Parathyroid adenoma (tissue), 2 donors: ENCODE measurements at regions not wholly inside any gene's neighbourhood (a gene's known extent, or its start where the extent isn't known, plus 50 kb on each side); places are given as distances from the start of the nearest gene placed in this dataset.

Experiments
- H2AFZ ChIP-seq: fragments of 300-600 bp; sonication (generic); one replicate; pipeline ENCODE4 v1.7.0; 2017; ENCODE audit warnings: antibody characterized with exemption, mild to moderate bottlenecking
- H3K27ac ChIP-seq: fragments of 300-600 bp; sonication (generic); one replicate; pipeline ENCODE4 v1.7.0; 2017
- H3K27me3 ChIP-seq: fragments of 300-600 bp; sonication (generic); one replicate; pipeline ENCODE4 v1.7.0; 2017; ENCODE audit warnings: low read length; ENCODE audit not compliant: control insufficient read depth, insufficient read depth
- H3K36me3 ChIP-seq: fragments of 300-600 bp; sonication (generic); one replicate; pipeline ENCODE4 v1.7.0; 2017; ENCODE audit warnings: low read length; ENCODE audit not compliant: control insufficient read depth, insufficient read depth
- H3K4me1 ChIP-seq: fragments of 300-600 bp; sonication (generic); one replicate; pipeline ENCODE4 v1.7.0; 2017; ENCODE audit warnings: control low read depth
- H3K4me2 ChIP-seq: fragments of 300-600 bp; sonication (generic); one replicate; pipeline ENCODE4 v1.7.0; 2017; ENCODE audit warnings: low read length
- H3K4me3 ChIP-seq: fragments of 300-600 bp; sonication (generic); one replicate; pipeline ENCODE4 v1.7.0; 2017; ENCODE audit warnings: low read depth, low read length
- H3K79me2 ChIP-seq: fragments of 300-600 bp; sonication (generic); one replicate; pipeline ENCODE4 v1.7.0; 2017; ENCODE audit warnings: control low read depth
- H3K9ac ChIP-seq: fragments of 300-600 bp; sonication (generic); one replicate; pipeline ENCODE4 v1.7.0; 2017; ENCODE audit warnings: mild to moderate bottlenecking
- H3K9me3 ChIP-seq: fragments of 300-600 bp; sonication (generic); one replicate; pipeline ENCODE4 v1.7.0; 2017; ENCODE audit warnings: low read length; ENCODE audit not compliant: control insufficient read depth
- TF ChIP-seq, protein P1 (sequence below): fragments of 300-600 bp; sonication (generic); IDR thresholded peaks from one replicate; pipeline ENCODE4 v1.7.0; 2017; ENCODE audit warnings: antibody characterized with exemption, mild to moderate bottlenecking
- donor health status: primary hyperparathyroidism.

DNA sequence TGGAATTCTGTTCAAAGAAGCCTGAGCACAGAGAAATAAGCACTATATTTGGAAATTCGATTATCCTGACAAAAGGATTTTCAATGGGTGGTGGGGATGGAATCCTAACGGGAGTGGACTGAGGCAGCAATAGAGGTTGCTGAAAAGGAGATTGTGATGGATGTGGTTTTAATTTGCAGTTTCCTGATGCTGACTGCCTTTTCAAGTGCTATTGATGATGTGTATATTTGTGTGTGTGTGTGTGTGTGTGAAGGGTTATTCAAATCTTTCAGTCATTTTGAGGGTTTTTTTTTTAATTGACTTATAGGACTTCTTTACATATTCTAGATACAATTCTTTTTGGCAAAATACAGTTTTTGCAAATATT lies 614.5 kb downstream of the HINT1 start:
- no peak overlapping the region for H3K4me3 ChIP-seq
- TF ChIP-seq, protein P1, sequence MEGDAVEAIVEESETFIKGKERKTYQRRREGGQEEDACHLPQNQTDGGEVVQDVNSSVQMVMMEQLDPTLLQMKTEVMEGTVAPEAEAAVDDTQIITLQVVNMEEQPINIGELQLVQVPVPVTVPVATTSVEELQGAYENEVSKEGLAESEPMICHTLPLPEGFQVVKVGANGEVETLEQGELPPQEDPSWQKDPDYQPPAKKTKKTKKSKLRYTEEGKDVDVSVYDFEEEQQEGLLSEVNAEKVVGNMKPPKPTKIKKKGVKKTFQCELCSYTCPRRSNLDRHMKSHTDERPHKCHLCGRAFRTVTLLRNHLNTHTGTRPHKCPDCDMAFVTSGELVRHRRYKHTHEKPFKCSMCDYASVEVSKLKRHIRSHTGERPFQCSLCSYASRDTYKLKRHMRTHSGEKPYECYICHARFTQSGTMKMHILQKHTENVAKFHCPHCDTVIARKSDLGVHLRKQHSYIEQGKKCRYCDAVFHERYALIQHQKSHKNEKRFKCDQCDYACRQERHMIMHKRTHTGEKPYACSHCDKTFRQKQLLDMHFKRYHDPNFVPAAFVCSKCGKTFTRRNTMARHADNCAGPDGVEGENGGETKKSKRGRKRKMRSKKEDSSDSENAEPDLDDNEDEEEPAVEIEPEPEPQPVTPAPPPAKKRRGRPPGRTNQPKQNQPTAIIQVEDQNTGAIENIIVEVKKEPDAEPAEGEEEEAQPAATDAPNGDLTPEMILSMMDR = no peak
- no peaks in the 10 kb centered on the region for H3K9me3 ChIP-seq
- no peak overlapping the region for H3K9ac ChIP-seq
- no peaks in the 10 kb centered on the region for H3K36me3 ChIP-seq
- no peaks in the 10 kb centered on the region for H3K79me2 ChIP-seq
- H3K27me3 ChIP-seq = no peaks in the 10 kb centered on the region
- no peaks in the 10 kb centered on the region for H3K4me1 ChIP-seq
- H2AFZ ChIP-seq = no peak overlapping the region
- H3K4me2 ChIP-seq = no peak overlapping the region
- no peak overlapping the region for H3K27ac ChIP-seq

DNA sequence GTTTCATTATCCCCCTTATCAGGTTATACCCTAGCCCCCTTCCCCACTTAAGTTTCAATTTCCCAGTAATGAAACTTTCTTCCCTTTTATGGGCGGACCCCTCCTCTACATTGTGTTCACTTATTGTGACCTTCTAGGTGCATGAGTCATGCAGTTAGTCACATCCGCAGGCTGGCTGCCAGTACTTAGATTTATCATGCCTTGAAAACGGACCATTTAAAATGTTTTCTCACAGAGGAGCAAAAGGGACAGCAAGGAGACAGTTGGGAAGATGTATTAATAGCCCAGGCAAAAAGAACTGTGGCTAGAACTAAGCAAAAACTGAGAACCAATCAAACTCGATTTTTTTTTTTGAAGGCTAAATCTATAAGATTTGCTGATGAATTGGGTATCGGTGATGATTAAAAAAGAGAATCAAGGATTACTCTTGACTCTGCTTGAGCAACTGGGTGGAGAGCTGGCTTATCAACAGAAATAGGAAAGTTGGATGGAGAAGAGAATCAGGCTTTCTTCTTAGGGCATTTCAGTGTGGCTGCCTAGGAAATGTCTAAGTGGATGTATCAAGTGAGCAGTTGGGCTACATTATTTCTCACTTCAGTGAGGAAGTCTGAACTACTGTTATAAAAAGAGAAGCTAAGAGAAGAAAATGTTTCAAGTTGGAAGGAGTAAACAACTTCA lies 615.0 kb downstream of the HINT1 start:
- no peaks in the 10 kb centered on the region for H3K36me3 ChIP-seq
- no peaks in the 10 kb centered on the region for H3K79me2 ChIP-seq
- no peak overlapping the region for H3K27ac ChIP-seq
- no peaks in the 10 kb centered on the region for H3K27me3 ChIP-seq
- H2AFZ ChIP-seq = no peak overlapping the region
- H3K4me2 ChIP-seq = no peak overlapping the region
- peaks cover 4% of the 10 kb centered on the region for H3K9me3 ChIP-seq
- H3K4me3 ChIP-seq = no peak overlapping the region
- TF ChIP-seq, protein P1 = no peak
- H3K4me1 ChIP-seq = no peaks in the 10 kb centered on the region
- no peak overlapping the region for H3K9ac ChIP-seq

DNA sequence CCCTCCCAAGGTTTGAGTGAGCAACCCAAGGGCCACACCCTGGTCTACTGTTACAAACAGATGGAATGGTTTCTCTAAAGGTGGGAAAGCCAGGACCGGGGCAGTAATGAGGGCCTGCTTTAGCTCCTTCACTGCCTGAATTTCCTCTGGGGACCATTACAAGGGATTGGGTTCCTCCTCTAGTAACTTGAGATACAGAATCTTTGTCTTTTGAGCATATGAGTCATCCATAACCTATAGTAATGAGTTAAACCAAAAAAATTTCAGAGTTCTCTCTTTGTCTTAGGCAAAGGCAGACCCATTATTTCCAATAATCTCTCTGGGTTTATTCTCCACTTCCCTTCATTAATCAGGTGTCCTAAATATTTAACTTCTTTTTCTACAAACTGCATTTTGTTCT lies 618.8 kb downstream of the HINT1 start:
- H3K4me3 ChIP-seq = no peak overlapping the region
- no peaks in the 10 kb centered on the region for H3K27me3 ChIP-seq
- no peaks in the 10 kb centered on the region for H3K4me1 ChIP-seq
- TF ChIP-seq, protein P1 = no peak
- no peaks in the 10 kb centered on the region for H3K79me2 ChIP-seq
- no peak overlapping the region for H3K27ac ChIP-seq
- H3K4me2 ChIP-seq = no peak overlapping the region
- peaks cover 4% of the 10 kb centered on the region for H3K9me3 ChIP-seq
- H2AFZ ChIP-seq = no peak overlapping the region
- no peaks in the 10 kb centered on the region for H3K36me3 ChIP-seq
- no peak overlapping the region for H3K9ac ChIP-seq

DNA sequence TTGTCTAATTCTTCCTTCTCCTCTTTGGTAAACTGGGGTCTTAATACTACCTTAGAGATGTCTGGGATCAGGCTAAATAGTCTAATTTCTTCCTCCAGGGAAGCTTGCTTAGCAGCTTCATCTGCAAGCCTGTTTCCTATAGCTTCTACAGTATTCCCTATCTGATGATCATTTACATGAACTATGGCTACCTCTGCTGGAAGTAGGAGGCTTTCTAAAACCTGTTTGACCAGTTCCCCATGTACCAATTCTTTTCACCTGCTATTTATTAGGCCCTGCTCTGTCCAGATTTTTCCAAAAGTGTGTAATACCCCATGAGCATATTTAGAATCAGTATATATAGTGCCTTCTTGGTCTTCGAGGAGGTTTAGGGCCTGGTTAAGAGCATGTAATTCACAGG lies 619.8 kb downstream of the HINT1 start:
- no peak overlapping the region for H3K4me3 ChIP-seq
- H3K27ac ChIP-seq = no peak overlapping the region
- H2AFZ ChIP-seq = no peak overlapping the region
- no peaks in the 10 kb centered on the region for H3K79me2 ChIP-seq
- H3K4me2 ChIP-seq = no peak overlapping the region
- H3K27me3 ChIP-seq = no peaks in the 10 kb centered on the region
- no peaks in the 10 kb centered on the region for H3K4me1 ChIP-seq
- H3K9me3 ChIP-seq = peaks cover 4% of the 10 kb centered on the region
- no peaks in the 10 kb centered on the region for H3K36me3 ChIP-seq
- H3K9ac ChIP-seq = no peak overlapping the region
- TF ChIP-seq, protein P1 = no peak

DNA sequence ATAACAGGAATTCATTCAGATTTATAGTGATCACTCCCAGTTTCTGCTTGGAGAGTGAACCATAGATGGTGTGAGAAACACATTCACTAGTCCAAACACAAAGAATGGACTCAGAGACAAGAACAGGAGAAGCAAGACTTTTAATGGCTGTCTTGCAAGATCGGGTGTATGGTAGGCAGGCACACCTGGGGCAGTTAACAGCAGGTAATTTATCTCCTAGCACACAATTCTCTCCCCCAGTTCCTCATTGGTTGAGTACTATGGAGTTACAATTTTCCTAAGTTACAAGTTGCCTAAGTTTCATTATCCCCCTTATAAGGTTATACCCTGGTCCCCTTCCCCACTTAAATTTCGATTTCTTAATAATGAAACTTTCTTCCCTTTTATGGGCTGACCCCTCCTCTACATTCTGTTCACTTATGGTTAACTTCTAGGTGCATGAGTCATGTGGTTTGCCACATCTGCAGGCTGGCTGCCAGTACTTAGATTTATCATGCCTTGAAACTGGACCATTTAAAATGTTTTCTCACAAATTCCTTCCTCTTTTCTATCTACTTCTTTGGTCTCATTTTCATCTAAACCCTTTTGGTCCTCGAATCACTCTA lies 623.3 kb downstream of the HINT1 start:
- no peak overlapping the region for H3K9ac ChIP-seq
- TF ChIP-seq, protein P1 = no peak

More for the DNA sequence above, 623.3 kb downstream of the HINT1 start:
- peaks cover 4% of the 10 kb centered on the region for H3K9me3 ChIP-seq
- H3K27ac ChIP-seq = no peak overlapping the region
- no peak overlapping the region for H3K4me2 ChIP-seq
- H3K79me2 ChIP-seq = no peaks in the 10 kb centered on the region
- no peak overlapping the region for H3K4me3 ChIP-seq
- no peaks in the 10 kb centered on the region for H3K36me3 ChIP-seq
- no peaks in the 10 kb centered on the region for H3K4me1 ChIP-seq
- no peaks in the 10 kb centered on the region for H3K27me3 ChIP-seq
- H2AFZ ChIP-seq = no peak overlapping the region
